GM12864 (cell line): ENCODE measurements at regions not wholly inside any gene's neighbourhood (a gene's known extent, or its start where the extent isn't known, plus 50 kb on each side); places are given as distances from the start of the nearest gene placed in this dataset.

Source experiments
- DNase-seq: peaks from one replicate; pipeline ENCODE4 v3.0.0-alpha.2; 2011; ENCODE audit warnings: low read depth
- H3K4me3 ChIP-seq: 2 replicates; pipeline ENCODE4 v1.5.1; 2011; ENCODE audit warnings: mild to moderate bottlenecking, low read depth, low read length, control low read depth
- CTCF ChIP-seq: IDR thresholded peaks from 2 replicates; pipeline ENCODE4 v1.5.1; 2011; ENCODE audit warnings: low read depth, mild to moderate bottlenecking, moderate library complexity, low read length, control low read depth, inconsistent platforms; ENCODE audit errors: missing control alignments

GRCh38 chr13:106372199-106373155, 163.0 kb downstream of the EFNB2 start:
- H3K4me3 ChIP-seq: no peak overlapping the region
- no peak for TF ChIP-seq CTCF
- DNase-seq: no peak

DNA sequence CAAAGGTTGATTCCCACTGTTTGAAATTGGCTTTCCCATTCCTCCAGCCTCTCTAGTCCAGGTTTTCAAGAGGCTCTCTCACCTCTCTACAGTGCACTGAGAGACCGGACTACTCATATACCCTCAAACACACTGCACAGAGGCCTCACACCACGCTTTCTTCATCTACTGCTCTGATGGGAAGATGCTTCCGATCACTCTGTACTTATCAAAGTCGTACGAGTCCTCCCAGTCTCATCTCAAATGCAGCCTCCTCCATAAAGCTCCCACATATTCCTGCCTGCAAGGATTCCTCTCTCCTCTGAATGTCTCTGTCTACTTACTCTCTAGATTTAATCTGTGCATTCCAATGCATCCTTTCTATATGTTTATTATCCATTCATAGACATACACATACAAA, 164.4 kb downstream of the EFNB2 start:
- no peak for TF ChIP-seq CTCF
- no peak for DNase-seq
- H3K4me3 ChIP-seq: no peak overlapping the region

DNA sequence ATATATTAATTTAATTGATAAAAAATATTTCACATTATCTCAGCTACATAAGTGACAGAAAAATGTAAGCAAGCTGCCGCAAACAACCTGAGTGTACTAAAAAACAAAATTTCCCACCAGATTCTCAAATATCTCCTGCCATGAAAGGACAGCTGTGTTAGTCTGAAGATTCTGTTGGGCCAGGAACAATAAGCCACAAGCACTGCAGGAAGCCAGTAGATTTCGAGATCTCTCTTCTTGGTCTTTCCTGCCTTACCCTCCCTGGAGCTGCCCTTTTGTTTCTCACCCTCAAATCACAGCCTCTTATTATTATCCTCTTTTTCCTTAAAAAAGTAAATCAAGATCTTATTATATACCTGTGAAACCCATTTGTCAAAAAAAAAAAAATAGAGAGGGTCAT, 165.6 kb downstream of the EFNB2 start:
- H3K4me3 ChIP-seq: no peak overlapping the region
- DNase-seq: no peak
- TF ChIP-seq CTCF: no peak

GRCh38 chr13:106369091-106369490, 166.4 kb downstream of the EFNB2 start:
- TF ChIP-seq CTCF: no peak
- no peak for DNase-seq
- no peak overlapping the region for H3K4me3 ChIP-seq

- no peak for DNase-seq
- no peak overlapping the region for H3K4me3 ChIP-seq
- no peak for TF ChIP-seq CTCF
These were observed 168.0 kb downstream of the EFNB2 start for GRCh38 chr13:106367361-106367971.

- no peak overlapping the region for H3K4me3 ChIP-seq
- no peak for TF ChIP-seq CTCF
- no peak for DNase-seq
These were observed 172.8 kb downstream of the EFNB2 start for GRCh38 chr13:106362707-106363106.
